ENCODE measurements at regions not wholly inside any gene's neighbourhood (a gene's known extent, or its start where the extent isn't known, plus 50 kb on each side); places are given as distances from the start of the nearest gene placed in this dataset.

GRCh38 chrX:137916090-137916746 lies 350.3 kb downstream of the ZIC3 start:
- no peak for TF ChIP-seq POLR2A (IDR thresholded peaks at IDR 0.05; ENCODE audit: low read length)
- TF ChIP-seq GATA1 (IDR thresholded peaks at IDR 0.05; ENCODE audit: low read depth, low read length) = no peak

Measured in erythroblast (primary cell).